Pulmonary artery endothelial cell (primary cell): ENCODE measurements at regions not wholly inside any gene's neighbourhood (a gene's known extent, or its start where the extent isn't known, plus 50 kb on each side); places are given as distances from the start of the nearest gene placed in this dataset.

Experiments
- DNase-seq: peaks from one replicate; pipeline ENCODE4 v3.0.0-alpha.2; 2011; ENCODE audit warnings: low read depth, low spot score

DNA sequence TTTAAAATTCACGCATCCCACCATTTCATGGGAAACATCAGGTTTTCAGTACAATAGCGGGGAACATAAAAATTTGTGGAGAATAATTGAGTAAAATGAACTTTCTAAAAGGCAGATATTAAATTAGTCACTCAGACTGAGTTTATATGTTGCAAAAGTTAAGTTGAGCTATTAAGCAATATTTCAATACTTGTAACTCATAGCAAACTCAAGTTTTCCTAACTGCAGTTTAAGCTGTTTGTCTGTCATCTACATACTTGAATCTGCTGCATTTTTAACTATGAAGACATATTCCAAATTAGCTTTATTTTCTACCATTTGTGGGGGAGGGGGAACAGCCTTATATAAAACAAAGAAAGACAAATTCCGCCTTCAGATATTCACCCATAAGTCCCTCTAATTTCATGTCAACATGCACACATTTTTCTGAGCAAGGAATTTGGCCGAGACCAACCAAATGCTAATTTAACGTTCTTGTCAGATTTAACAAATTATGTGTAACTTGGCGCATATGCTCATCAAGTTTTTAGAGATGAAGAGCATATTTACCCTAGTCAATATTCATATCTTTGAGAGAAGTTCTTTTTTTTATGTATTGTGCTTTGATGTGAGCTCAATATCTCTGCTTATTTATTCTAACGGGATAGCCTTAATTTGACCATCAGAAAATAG, 462.9 kb downstream of the TXNL1 start:
- no peak for DNase-seq

DNA sequence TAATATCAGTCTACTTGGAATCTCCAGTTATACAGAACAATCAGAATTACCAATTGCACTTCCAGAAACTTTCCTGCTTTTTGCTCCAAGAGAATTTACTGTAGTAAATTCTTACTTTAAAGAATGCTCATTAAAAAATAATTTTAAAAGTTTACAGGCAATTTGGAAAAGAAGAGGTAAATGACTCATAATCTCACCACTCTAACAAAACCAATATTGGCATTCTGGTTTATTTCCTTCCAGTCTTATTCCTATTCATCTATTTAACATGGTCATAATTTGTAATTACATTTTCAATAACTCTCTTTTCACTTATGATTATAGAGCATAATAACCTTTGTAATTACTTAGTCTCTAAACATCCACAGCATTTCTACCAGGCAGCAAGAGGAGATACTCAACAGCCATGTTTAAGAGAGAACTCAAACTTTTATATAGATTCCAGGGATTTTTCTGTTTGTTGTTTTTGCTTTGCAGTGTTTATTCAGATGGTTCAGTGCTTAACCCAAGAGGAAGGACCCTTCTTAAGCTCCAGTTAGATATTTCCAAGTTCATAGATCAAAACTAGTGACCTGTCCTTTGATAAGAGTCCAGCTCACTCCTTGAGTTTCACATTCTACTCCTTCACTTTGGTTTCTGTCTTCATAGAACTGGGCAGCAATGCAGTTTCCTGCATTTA, 464.7 kb downstream of the TXNL1 start:
- DNase-seq, result no peak

DNA sequence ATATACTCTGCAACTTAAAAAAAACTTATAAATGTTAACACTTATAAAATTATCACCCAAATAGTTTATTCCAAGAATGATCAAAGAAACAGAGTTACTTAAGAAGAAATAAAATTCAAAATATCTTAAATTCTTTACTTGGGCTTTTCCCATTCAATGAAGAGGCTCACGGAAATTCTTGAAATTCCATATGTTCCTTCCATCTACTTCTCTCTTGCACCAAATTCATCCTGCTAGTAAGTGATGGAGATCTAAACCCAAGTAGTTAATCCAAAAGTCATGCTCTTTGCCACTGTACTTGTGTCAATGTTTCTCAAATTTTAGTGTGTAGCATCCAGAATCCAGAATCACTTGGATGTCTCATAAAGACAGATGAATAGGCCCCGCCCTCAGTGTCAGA, 465.9 kb downstream of the TXNL1 start:
- DNase-seq, result no peak

DNA sequence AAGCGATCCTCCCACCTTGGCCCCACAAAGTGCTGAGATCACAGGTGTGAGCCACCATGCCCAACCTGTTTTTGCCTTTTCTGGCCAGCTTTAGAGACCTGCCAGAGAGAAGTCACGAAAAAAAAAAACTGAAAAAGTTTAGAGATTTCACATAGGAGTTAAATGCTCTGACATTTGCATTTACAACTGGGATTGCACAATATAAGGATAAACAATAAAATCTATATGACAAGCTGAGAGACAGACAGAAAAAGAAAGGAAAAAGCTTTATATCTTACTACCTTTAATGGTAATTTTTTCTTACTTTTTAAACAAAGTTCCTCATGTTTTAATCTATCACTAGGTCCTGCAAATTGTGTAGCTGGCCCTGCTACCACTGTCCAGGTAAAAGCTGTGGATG, 466.5 kb downstream of the TXNL1 start:
- DNase-seq, result no peak

DNA sequence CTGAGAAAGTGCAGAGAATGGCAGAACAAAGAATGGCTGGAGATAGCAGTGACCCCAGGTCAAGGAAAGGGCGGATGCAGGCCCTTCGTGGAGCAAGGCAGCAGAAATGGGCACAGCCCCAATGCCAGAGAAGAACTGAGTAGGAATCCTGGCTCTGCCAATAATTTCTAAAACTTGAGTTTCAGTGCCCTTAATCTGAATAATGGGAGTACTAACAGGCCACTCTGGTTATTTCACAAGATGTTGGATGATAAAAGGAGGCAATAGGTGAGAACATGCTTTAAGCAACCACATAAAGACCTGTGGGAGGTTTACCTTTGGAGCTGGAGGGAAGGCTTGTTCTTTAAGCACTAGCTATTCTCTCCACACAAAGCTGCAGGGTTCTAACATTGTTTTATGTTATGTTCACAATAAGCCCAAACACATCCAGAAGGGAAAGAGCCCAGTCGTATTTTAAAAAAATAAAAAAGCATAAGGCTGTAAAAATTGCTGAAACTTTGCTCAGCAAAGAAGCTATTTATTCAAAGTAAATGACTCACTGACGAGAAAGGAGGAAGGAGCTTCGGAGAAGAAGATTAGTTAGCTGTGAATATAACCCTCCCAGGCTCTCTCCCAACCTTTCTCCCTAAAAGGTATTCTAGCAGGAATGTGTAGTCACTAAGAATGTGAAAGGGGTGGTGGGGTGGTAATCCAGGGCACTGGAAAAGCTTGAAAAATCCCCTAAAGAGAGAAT, 470.2 kb downstream of the TXNL1 start:
- no peak for DNase-seq

DNA sequence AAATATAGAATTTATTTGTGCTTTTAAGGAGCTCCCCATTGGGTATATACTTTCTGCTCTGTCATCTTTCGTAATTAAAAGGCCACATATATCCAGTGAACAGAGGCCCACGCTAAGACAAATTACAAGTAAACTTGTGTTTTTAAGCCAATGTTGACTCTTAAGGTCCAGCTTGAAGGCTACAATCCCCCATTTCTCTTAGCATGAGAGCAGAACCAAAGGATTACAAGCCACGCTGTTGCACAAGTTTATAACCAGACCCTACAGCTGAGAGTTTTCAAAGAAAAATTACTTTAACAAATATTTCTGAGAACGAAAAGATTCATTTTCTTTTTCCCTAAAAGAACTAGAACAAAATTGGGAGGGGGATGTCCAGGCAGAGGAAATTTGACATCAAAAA, 471.0 kb downstream of the TXNL1 start:
- no peak for DNase-seq

DNA sequence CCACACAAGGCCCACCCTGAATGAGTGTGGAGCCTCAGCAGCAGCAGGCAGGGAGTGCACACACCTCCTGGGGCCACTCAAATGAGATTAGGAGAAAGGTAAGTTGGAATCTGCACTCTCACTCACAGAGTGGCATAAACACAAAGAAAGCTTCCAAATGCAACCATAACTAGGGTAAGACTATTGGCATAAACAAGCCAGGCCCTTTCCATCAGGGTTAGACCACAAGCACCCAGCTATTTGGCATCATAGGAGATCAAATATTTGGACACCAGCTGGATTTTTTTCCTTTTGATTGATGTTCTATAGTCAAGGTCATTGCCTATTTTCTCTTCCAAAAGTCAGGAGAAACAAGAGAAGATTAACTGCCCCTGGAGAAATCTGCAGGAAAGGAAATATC, 471.5 kb downstream of the TXNL1 start:
- DNase-seq, result no peak

DNA sequence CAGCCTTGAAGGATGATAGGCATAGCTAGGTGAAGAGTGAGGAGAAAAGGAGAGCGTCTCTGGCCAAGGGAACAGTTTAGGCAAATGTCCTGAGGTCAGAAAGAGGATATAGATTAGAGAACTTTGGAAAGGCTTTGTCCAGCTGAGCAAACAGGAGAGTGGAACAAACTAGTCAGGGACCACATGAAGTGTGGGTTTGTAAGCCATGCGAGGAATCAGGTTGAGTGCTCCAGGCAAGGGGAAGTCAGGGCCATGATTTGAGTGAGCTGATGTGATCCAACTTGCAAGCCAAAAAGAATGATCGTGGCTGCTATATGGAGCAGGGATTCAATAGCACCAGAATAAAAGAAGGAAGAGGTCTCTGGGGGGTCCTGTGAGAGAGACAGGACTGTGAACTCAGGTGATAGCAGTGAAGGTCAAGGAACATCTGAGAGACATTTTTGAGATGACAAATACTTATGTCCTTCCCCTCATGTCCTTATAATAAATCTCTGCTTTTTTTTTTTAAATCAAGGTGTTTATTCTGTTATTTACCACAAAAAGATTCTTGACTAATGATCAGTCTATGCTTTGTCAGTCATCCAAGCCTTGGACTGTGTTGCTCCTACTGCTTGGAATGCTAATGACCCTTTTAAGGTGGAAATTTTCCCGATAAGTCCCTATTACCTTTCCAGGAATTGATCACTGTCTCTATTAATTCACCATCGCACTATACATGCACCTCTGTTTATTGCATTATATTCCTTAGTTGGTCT, 472.6 kb downstream of the TXNL1 start:
- no peak for DNase-seq

DNA sequence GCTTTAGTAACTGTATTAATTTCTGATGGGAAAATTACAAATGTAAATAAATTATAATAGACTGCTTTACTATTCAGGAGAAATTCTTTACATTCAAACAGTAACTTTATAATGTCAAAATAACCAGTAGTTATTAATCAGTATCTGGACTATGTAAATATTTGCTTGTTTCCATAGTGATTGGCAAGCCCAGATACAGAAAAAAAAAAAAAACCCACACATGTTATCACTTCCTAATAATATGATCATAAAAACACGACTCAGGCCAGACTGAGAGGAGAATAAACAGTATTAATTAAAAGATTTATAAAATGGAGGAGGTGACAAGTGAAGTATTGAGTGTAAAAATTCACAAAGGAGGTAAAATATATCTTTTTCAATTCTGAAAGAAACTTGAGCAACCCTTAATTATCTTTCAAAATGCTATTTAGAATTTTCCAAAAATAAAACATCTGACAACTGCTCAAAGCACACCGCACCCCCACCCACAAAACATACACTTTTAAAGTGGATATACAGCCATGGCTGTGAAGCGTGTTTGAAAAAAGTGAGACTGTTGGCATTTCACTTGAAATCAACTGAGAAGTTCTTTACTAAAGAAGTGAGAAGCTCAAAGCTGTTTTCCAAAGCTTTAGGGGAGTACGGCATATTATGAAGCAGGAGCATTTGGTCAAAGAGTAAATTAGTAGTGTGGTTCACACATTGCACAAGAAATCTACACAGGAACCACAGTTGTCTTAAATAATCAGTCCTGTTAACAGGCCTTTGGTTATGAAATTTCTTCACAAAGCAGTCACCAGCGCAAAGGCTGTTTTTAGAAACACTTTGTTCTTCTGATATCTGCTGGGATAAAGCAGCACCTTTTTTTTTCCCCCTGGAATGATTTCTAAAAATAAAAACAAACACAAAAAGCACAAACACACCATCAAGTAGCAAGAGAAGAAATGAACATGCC, 475.8 kb downstream of the TXNL1 start:
- no peak for DNase-seq

DNA sequence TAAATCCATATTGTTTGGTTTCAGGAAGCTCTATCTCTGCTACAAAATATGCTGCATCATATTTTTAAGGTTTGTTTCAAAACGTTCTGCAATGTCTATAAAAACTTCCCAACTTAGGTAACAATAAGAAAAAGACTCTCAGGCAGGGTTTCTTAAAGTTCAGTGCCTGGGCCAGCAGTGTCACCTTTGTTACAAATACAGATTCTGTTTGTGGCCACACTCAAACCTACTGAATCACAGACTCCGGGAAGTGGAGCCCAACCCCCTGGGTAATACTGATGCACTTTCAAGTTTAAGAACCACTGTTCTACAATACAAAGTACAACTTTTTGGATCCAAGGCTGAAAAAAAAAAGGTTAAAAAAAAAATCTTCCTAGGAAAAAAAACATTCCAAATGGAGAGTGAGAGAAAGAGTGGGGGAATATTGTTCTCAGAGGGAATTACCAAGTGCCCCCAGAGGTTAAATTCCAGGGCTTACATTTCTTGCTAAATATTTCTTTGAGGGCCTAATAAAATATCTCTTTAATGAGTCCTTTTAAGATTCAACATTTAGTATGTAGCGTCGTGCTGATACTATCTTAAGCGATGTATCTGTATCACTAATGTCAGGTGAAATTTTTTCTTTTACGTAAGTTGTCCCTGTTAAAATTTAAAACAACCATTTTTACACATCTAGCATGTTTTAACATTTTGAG, 476.7 kb downstream of the TXNL1 start:
- DNase-seq, result no peak

DNA sequence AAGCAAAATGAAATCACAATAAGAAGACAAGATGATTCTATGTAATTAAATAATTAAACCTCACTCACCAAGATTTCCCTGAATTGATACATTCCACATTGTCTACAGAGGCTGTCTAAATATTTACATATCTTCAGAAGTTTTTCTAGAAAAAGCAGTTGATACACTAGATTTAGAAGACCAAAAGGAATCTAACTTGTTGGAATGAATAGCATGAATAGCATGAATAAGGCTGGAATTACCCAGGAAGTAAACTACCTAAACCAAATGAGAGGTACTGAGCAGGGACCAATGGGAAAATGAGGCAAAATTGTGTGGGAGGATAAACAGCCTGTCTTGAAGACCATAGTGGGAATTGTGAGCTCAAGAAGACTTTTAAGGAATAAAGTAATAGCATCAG, 479.7 kb downstream of the TXNL1 start:
- no peak for DNase-seq

DNA sequence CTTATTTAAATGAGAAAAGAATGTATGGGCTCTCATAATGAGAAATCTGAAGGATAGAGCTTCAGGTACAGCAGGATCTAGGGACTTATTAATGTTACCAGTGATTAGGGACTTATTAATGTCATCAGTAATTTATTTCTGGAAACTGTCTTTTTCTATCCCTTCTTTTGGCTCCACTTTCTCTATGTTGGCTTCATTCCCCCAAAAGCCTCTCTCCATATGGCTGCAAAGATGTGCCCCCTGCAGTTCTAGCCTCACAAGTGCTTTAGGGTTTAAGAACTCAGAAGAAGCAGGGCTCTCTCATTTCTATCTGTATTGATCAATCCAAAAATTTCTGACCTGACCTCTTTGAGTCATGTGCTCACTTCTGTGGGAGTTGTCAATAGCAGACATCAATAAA, 480.9 kb downstream of the TXNL1 start:
- DNase-seq, result no peak

DNA sequence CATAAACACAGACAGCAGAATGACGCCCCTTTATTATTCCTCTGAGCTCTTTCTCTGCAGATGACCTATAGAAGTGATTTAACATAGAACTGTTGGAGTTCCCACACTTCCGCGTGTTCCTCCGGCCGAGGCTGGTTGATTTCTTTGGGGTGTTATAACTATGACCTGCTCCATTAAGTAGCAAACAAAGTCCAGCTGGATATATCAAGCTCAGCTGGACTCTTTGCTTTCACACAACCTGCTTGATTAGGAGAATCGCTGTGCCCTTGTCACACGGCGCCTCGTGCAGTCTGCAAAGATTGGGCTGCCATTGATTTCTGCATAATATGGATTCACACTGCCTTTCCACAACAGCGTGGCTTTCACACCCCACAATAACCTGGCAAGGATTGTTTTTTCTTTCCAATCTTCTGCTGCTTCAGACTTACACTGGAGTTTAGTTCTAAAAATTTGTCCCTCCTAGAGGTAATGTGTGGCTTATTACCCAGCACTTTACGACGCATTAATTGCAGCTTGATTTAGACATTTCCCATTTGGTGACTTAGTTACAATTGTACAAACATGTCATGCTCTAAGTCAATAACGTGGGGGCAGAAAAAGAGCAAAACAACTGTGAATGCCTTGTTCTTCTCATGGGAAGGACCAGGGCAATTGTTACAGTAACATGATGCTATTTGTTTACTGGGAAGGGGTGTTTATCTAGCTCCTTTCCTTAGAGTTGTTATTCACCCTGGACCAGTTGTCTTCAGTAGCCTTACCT, 485.7 kb downstream of the TXNL1 start:
- DNase-seq, result no peak

DNA sequence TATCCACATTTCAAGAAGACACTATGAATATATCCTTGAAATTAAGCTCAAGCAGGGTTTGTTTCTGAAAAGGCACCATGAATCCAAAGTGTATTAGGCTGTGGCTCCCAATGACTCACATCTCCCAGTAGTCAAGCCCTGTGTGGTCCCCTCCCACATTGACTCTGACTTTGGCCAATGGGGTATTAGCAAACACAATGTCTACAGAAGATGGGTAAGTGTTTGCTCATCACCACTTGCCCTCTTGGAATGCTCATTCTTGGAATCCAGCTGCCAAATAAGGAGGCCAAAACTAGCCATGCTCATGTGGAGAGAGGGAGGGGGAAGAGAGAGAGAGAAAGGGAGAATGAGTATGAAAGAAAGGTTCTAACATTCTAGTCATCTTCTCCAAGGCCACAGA, 490.0 kb downstream of the TXNL1 start:
- DNase-seq, result no peak

DNA sequence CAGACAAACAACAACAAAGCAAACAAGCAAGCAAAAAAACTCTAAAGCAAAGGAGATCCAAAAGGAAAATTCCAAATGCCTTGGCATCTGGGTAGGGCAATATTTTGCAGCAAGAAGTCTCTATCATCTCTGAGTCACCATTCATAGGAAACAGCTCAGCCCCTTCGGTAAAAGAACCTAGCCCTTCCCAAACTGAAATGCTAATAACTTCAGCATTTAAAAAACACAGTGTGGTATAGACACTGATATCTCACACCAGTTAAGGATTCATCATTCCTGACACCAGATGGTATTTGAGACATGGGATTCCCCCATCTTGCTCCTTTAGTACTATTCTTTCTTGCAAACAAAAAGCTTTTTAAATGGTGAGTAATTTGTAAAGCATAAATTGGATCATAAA, 491.8 kb downstream of the TXNL1 start:
- DNase-seq, result no peak

DNA sequence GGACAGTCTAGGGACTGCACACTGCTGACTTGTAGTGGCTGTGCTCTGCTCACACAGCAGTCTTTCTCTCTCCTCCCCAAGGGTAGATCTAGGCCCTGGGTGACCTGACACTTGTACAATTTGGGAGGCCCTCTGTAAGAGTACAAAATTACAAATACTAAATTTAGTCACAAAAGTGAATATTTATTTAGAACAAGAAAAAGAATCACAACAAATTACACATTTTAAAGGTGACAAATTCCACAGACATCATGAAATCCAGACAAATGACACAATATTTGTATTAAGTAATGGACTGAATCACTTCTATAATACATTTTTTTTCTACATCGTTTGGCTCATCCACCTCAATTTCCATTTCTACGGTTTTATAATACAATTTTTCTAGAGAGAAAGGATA, 496.4 kb downstream of the TXNL1 start:
- DNase-seq, result no peak

DNA sequence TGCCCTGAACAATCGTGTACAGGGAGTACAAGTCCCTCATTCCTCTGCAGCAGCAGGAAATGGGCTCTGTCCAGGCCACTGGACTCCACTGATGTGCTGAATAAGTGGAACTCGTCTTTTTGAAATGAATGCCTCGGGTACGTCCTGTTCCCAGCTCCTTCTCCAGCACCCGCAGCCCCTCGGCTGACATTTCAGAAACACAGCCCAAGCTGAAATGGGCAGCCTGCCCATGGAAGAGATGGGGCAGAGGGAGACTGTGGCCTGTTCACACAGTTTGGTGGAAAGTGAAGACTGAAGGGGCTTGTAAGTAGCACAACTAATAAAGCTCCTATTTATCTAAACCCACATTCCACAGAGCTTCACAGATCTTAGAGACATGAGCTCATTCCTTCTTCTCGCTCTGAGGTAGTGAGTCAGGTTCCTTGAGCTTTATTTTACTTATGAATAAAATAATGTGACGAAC, 498.6 kb downstream of the TXNL1 start:
- DNase-seq, result no peak

DNA sequence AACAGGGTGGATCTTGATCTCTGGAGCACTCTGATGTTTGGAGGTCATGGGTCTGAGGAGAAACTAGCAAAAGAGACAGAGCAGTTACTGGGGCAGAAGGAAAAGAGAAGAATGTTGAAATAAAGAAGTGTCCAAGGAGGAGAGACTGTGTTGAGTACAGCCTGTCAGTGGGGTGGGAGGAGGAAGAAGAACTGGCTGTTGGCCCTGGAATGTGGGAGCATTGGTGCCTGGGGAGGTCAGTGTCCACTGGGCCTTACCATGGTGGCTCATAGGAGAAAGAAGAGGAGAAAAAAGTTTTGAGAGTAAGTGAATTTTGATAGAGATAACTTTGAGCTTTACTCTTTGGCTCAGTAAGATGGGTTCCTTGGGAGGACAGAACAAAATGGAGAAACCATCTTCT, 499.0 kb downstream of the TXNL1 start:
- DNase-seq, result no peak

DNA sequence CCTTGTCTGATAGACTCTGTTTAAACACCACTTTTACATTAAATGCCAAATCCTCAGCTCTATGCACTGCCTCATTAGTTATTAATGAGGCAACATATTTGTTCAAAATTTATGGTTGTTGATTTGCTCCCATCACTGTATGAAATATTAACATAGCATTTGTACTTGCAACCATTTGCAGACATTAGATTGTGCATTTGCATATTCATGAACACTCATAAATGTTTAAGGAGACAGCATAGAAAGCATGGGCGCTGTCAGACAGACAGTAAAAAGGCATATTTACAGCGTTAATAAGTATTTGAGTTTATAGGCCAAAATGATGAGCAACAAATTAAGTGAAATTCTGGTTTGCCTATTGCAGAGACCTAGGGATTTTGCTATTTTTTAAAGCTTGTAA, 502.3 kb downstream of the TXNL1 start:
- no peak for DNase-seq

DNA sequence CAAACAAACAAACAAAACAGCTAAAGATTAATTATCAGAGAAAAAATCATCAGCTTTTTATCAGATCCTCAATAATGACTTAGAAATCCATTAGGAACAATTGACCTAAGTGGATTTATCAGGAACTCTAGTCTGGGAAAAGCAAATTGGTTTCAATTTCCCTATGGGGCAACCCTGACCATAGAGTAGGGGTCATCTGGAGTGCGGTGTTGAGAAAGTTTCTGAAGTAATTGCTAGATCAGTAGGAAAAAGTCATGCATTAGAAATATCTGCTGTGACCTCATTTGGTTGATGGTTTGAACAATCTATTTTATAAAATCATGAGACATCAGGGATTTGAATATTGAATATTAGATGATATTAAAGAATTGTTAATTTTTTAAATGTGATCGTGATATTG, 507.9 kb downstream of the TXNL1 start:
- no peak for DNase-seq
